Nephron (organoid): ENCODE measurements at regions not wholly inside any gene's neighbourhood (a gene's known extent, or its start where the extent isn't known, plus 50 kb on each side); places are given as distances from the start of the nearest gene placed in this dataset.

ENCODE experiments used
- H3K27ac Mint-ChIP-seq, 3 experiments: 2 replicates each; pipeline ENCODE4 v1.8.0; 2020; ENCODE audit warnings: mixed read lengths in 3 of 3, mild to moderate bottlenecking in 2 of 3, moderate library complexity in 1 of 3
- H3K27me3 Mint-ChIP-seq: 2 replicates; pipeline ENCODE4 v1.8.0; 2021; ENCODE audit warnings: low read depth, mild to moderate bottlenecking, moderate library complexity, mixed read lengths
- H3K36me3 Mint-ChIP-seq: 2 replicates; pipeline ENCODE4 v1.8.0; 2020; ENCODE audit warnings: low read depth, mixed read lengths
- H3K4me1 Mint-ChIP-seq: 2 replicates; pipeline ENCODE4 v1.8.0; 2020; ENCODE audit warnings: mixed read lengths
- H3K4me3 Mint-ChIP-seq, 3 experiments: 2 replicates each; pipeline ENCODE4 v1.8.0; 2020; ENCODE audit warnings: mild to moderate bottlenecking in 3 of 3, mixed read lengths in 3 of 3, moderate library complexity in 2 of 3
- H3K9me3 Mint-ChIP-seq: 2 replicates; pipeline ENCODE4 v1.8.0; 2020; ENCODE audit warnings: mixed read lengths
- TF ChIP-seq, protein P1 (sequence below), 3 experiments: fragments of 200-600 bp; sonication (generic); IDR thresholded peaks; one replicate each; pipeline ENCODE4 v1.5.0; 2021; ENCODE audit warnings: antibody characterized with exemption in 3 of 3; ENCODE audit not compliant: unreplicated experiment in 3 of 3

DNA sequence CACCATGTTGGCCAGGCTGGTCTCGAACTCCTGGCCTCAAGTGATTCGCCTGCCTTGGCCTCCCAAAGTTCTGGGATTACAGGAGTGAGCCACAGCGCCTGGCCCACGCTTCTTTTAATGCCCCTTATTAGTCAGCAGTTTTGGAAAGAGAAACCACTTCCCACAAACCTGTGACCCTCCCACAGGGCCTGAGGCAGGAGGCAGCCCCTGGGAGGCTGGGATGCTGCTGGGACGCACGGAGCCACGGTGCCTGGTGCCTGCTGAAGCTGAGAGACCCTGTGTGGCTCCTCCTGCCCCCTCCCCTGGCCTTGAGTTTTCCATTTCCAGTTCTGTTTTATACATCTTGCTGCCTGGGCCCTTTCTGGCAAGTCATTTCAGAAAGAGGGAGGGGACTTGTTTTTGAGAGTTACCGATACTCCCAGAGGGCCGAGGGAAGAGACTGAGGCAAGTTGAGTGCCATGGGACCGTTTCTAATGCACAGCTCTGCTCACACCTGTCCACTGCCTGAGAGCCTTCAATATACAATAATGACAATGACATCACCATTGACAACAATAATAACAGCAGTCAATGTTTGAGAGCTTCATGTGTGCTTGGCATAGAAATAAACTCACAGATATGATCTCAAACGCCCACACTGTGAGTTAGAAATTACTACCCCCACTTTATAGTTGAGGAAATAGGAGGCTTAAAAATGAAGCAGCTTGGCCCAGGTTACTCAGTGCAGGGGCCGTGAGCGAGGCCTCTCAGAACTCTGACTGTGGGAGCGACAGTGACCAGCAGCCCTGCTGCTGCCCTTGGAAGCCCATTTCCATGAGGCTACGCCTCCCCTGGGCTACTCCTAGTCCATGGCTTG, 78.1 kb upstream of the YWHAQ start:
- Mint-ChIP-seq H3K4me3 (no peak overlapping the region), H3K9me3 (peaks cover 3% of the 10 kb centered on the region), H3K4me1 (no peaks in the 10 kb centered on the region), H3K27ac (no peak overlapping the region), H3K36me3 (no peaks in the 10 kb centered on the region), H3K27me3 (peaks cover 12% of the 10 kb centered on the region)
- TF ChIP-seq, protein P1, sequence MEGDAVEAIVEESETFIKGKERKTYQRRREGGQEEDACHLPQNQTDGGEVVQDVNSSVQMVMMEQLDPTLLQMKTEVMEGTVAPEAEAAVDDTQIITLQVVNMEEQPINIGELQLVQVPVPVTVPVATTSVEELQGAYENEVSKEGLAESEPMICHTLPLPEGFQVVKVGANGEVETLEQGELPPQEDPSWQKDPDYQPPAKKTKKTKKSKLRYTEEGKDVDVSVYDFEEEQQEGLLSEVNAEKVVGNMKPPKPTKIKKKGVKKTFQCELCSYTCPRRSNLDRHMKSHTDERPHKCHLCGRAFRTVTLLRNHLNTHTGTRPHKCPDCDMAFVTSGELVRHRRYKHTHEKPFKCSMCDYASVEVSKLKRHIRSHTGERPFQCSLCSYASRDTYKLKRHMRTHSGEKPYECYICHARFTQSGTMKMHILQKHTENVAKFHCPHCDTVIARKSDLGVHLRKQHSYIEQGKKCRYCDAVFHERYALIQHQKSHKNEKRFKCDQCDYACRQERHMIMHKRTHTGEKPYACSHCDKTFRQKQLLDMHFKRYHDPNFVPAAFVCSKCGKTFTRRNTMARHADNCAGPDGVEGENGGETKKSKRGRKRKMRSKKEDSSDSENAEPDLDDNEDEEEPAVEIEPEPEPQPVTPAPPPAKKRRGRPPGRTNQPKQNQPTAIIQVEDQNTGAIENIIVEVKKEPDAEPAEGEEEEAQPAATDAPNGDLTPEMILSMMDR (IDR thresholded peaks at IDR 0.05; ENCODE audit: unreplicated experiment in 3 of 3), result no peak

DNA sequence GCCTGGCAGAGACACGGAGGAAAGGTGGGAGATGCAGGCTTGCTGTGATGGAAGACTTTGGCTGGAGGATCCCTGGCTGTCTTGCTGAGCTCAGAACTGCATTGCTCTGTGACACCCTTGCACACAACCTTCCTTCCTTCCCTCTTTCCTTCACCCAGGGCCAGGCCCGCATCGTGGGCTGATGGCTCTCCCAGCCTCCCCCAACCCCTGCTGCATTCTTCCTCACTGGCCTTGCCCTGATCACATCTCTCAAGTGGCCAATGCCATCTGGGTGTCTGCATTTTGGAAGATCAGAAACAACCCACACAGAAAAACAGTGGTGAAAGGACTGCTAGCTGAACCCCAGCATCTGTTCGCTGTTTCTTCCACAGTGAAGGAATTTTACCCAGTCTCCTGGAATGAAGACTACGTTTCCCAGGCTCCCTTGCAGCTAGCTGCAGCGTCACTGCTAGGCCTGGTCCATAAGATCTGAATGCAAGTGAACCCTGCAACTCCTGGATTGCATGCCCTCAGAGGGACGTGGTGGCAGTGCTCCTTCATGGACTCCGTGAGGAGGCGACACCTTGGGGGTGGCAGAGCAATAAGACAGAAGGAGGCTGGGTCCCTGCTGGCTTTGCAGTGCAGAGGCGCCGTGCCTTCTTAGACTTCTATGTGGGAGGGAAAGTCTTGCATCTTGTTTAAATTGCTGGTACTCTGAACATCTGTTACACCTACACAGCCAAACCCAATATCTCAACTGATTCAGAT, 78.9 kb upstream of the YWHAQ start:
- Mint-ChIP-seq H3K4me3 (no peak overlapping the region), H3K4me1 (no peaks in the 10 kb centered on the region), H3K9me3 (peaks cover 3% of the 10 kb centered on the region), H3K27me3 (peaks cover 13% of the 10 kb centered on the region), H3K27ac (no peak overlapping the region), H3K36me3 (no peaks in the 10 kb centered on the region)
- TF ChIP-seq, protein P1 (IDR thresholded peaks at IDR 0.05; ENCODE audit: unreplicated experiment in 3 of 3), result no peak

DNA sequence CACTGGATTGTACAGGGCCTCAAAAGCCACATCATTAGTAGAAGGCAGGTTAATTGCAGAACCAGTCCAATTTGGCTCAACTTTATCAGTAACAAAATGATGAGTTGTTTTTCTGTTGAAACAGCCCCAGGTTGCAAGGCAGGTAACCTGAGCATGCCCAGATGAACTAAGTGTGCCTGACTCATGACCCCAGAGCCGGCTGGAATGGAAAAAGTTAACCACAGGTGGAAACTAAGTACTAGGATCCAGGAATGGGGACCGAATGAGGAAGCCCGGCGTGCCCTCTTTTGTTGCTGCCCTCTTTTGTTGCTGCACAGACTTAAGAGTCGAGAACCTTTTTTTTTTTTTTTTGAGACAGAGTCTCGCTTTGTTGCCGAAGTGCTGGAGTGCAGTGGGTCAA, 79.5 kb upstream of the YWHAQ start:
- Mint-ChIP-seq H3K4me1 (no peaks in the 10 kb centered on the region), H3K27me3 (peaks cover 13% of the 10 kb centered on the region), H3K9me3 (peaks cover 3% of the 10 kb centered on the region), H3K36me3 (no peaks in the 10 kb centered on the region), H3K4me3 (no peak overlapping the region), H3K27ac (no peak overlapping the region)
- TF ChIP-seq, protein P1 (IDR thresholded peaks at IDR 0.05; ENCODE audit: unreplicated experiment in 3 of 3), result no peak

DNA sequence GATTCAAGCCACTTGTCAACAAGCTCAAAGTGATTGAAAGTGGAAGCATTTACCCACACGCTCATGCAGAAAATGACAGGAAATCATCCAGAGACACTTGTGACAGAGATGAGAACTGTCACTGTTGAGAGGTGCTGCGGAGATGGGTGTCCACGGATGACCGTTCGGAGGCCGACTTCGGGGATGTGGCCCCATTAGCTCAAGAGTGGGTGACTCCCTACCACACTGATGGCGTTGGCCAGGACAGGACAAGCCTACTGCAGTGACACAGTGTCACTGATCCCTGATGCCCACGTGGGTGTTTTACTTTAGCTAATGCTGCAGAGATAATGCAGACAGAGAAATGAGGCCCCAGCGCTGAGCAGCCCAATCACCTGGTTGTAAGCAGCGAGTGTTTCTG, 81.5 kb upstream of the YWHAQ start:
- H3K27ac Mint-ChIP-seq, result no peak overlapping the region
- no peak overlapping the region for H3K4me3 Mint-ChIP-seq
- H3K9me3 Mint-ChIP-seq, result peaks cover 3% of the 10 kb centered on the region
- TF ChIP-seq, protein P1 (IDR thresholded peaks at IDR 0.05; ENCODE audit: unreplicated experiment in 3 of 3), result no peak
- H3K27me3 Mint-ChIP-seq, result peaks cover 15% of the 10 kb centered on the region
- no peaks in the 10 kb centered on the region for H3K4me1 Mint-ChIP-seq
- no peaks in the 10 kb centered on the region for H3K36me3 Mint-ChIP-seq

DNA sequence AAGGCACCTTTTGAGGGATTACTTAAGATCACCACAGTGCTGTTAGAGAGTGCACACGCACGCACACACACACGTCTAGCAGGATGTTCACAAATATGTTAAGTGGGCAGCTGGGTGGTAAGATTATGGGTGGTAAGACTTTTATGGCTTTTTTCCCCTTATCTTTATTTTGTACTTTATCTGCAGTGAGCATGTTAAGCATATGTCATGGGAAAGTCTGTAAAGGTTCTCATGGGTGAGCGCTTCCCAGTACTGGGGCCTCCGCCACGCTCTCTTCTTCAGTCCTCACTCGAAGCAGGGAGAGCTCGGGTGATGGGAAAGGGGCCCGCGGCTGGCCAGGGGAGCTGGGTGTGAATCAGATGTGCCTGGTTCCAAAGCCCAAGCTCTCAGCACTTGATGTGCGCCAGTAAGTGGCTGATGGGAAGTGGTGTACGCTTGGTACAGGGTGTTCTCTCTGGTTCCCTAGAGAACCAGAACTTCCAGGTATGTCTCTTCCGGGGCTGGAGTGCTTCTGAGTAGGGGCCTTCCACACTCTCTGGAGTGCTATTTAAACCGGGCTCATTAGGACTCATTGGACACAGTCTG, 83.9 kb upstream of the YWHAQ start:
- Mint-ChIP-seq H3K27ac (no peak overlapping the region), H3K27me3 (peaks cover 15% of the 10 kb centered on the region)
- TF ChIP-seq, protein P1 (IDR thresholded peaks at IDR 0.05; ENCODE audit: unreplicated experiment in 3 of 3), result no peak

More for the DNA sequence above, 83.9 kb upstream of the YWHAQ start:
- H3K9me3 Mint-ChIP-seq, result no peaks in the 10 kb centered on the region
- no peaks in the 10 kb centered on the region for H3K36me3 Mint-ChIP-seq
- no peaks in the 10 kb centered on the region for H3K4me1 Mint-ChIP-seq
- no peak overlapping the region for H3K4me3 Mint-ChIP-seq
